ENCODE measurements at regions not wholly inside any gene's neighbourhood (a gene's known extent, or its start where the extent isn't known, plus 50 kb on each side); places are given as distances from the start of the nearest gene placed in this dataset.

- H2AFZ ChIP-seq (ENCODE audit: low read depth, low read length) = no peak overlapping the region
- H3K9ac ChIP-seq (replicated peaks; ENCODE audit: extremely low read depth, insufficient read depth, low read length) = no peak overlapping the region
- no peak overlapping the region for H3K4me2 ChIP-seq (ENCODE audit: insufficient read depth, low read length)
- H3K27me3 ChIP-seq (ENCODE audit: control insufficient read depth in 2 of 2, insufficient read depth in 2 of 2, low read length in 2 of 2) = no peaks in the 10 kb centered on the region
- DNase-seq (ENCODE audit: low read depth, low spot score) = no peak
- H3K9me3 ChIP-seq (replicated peaks; ENCODE audit: control insufficient read depth, insufficient read depth, low read length) = peaks cover 2% of the 10 kb centered on the region
- dilution Hi-C loops (cut with MboI; ENCODE audit: extremely low pct_ligation_motif_present, low sequenced_read_pairs) (no loop called here), intact Hi-C loops (cut with micrococcal nuclease) (no loop called here)
- H4K20me1 ChIP-seq (replicated peaks; ENCODE audit: control insufficient read depth, extremely low read depth, insufficient read depth, low read length) = no peaks in the 10 kb centered on the region
- no peak overlapping the region for H3K27ac ChIP-seq (ENCODE audit: insufficient read depth, low read depth, low read length)
- ChIA-PET POLR2A (no interaction called here), CTCF (no interaction called here)
- no peak for FAIRE-seq
- BruUV-seq (replicated peaks) = no TSS peak
- no peak overlapping the region for H3K4me3 ChIP-seq (replicated peaks in 1 of 3; ENCODE audit: insufficient read depth in 1 of 3, low read depth in 1 of 3, low read length in 3 of 3)
- H3K9me1 ChIP-seq (replicated peaks; ENCODE audit: control insufficient read depth, extremely low read depth, insufficient read depth, low read length) = no peaks in the 10 kb centered on the region
- TF ChIP-seq POLR2AphosphoS5 (IDR thresholded peaks at IDR 0.05; ENCODE audit: insufficient read depth, low read depth, low read length) (no peak), EZH2 (IDR thresholded peaks at IDR 0.05; ENCODE audit: borderline replicate concordance, low read depth, low read length, severe bottlenecking) (no peak), MYC (IDR thresholded peaks at IDR 0.05; ENCODE audit: low read depth, low read length) (no peak), JUN (IDR thresholded peaks at IDR 0.05; ENCODE audit: borderline replicate concordance, insufficient read depth, insufficient read length, low read depth) (no peak), MAX (IDR thresholded peaks at IDR 0.05; ENCODE audit: insufficient read depth, insufficient read length) (no peak), CTCF (IDR thresholded peaks at IDR 0.05; ENCODE audit: extremely low read depth in 1 of 2, insufficient read depth in 1 of 2, low read depth in 1 of 2, low read length in 2 of 2) (no peak), POLR2A (IDR thresholded peaks at IDR 0.05; ENCODE audit: low read depth, low read length) (no peak), GATA2 (IDR thresholded peaks at IDR 0.05; ENCODE audit: insufficient read depth, insufficient read length, low read depth, low read length) (no peak), FOS (IDR thresholded peaks at IDR 0.05; ENCODE audit: borderline replicate concordance, insufficient read depth, low read length) (no peak)
- H3K4me1 ChIP-seq (ENCODE audit: control insufficient read depth, extremely low read depth, insufficient read depth, low read length) = no peaks in the 10 kb centered on the region
- no peaks in the 10 kb centered on the region for H3K79me2 ChIP-seq (ENCODE audit: control insufficient read depth, insufficient read depth, low read length)
- no peaks in the 10 kb centered on the region for H3K36me3 ChIP-seq (ENCODE audit: control insufficient read depth in 2 of 2, extremely low read depth in 1 of 2, insufficient read depth in 2 of 2, low read length in 2 of 2)
These were observed 475.0 kb upstream of the ZNF462 start for GRCh38 chr9:106387965-106388364.
